Erythroblast (primary cell): ENCODE measurements at regions not wholly inside any gene's neighbourhood (a gene's known extent, or its start where the extent isn't known, plus 50 kb on each side); places are given as distances from the start of the nearest gene placed in this dataset.

Source experiments
- GATA1 ChIP-seq: IDR thresholded peaks from 2 replicates; pipeline ENCODE4 v1.6.1; 2011; ENCODE audit warnings: low read depth, mild to moderate bottlenecking, control low read depth, low read length, moderate library complexity
- POLR2A ChIP-seq: IDR thresholded peaks from 2 replicates; pipeline ENCODE4 v1.6.1; 2011; ENCODE audit warnings: mild to moderate bottlenecking, low read length

DNA sequence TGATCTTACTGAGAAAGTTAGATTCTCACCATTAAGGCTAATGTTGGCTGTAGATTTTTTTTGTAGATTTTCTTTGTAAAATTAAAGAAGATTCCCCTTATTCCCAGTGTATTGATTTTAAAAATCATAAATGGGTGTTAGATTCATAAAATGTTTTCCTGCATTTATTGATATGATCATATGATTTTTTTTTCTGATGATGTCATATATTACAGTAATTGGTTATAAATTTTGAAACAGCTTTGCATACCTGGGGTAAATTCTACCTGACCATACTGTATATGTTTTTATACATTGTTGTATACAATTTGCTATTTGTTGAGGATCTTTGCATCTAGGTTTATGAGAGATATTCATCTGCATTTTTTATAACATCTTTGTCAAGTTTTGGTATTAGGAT lies 880.3 kb upstream of the GRIA3 start:
- TF ChIP-seq POLR2A (no peak), GATA1 (no peak)
